ENCODE measurements at regions not wholly inside any gene's neighbourhood (a gene's known extent, or its start where the extent isn't known, plus 50 kb on each side); places are given as distances from the start of the nearest gene placed in this dataset.

DNA sequence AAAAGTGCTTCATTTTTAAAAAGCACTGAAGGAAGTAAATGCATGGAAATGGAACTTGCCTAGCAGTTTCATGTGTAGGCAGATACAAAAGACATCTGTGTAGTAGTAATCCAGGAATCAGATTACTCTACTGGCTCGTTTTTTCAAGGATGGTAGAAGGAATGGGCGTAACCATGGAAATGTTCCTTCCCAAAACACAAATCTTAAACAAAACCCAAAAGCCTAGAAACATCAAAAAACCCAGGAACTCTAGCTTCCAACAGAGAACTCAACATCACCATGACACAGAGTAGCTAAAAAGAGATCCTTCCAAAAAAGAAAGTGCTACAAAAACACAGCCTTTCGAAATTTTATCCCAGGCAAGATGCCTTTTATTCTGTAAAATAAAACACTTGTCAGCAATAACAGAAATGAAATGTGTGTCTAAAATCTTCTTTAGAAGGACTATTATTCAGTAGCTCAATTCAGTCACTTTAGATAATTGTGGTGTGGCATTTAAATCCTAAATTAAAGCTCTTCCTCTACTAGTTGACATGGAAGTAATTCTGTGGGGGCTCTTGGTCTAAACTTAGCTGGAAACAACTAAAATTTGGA lies 81.7 kb downstream of the FAM217A start:
- no peak for TF ChIP-seq CTCF (IDR thresholded peaks at IDR 0.05)
- no peak for TF ChIP-seq POLR2A (IDR thresholded peaks at IDR 0.05)
- TF ChIP-seq EP300 (IDR thresholded peaks at IDR 0.05), result no peak

Data from tibial nerve (tissue), 4 donors.